NCI-H2081 (cell line): ENCODE measurements at regions not wholly inside any gene's neighbourhood (a gene's known extent, or its start where the extent isn't known, plus 50 kb on each side); places are given as distances from the start of the nearest gene placed in this dataset.
"Not testable (repeated sequence)": the region's sequence is repeated elsewhere in the genome, so short reads cannot be mapped to it uniquely, and the experiment has no call there.

ENCODE experiments used
- DNase-seq, 2 experiments: peaks; one replicate each; lab custom pipeline; 2025; lab: John Stamatoyannopoulos, UW

GRCh38 chr7:55702831-55703230, 130.5 kb upstream of the VOPP1 start:
- not testable (repeated sequence) for DNase-seq

DNA sequence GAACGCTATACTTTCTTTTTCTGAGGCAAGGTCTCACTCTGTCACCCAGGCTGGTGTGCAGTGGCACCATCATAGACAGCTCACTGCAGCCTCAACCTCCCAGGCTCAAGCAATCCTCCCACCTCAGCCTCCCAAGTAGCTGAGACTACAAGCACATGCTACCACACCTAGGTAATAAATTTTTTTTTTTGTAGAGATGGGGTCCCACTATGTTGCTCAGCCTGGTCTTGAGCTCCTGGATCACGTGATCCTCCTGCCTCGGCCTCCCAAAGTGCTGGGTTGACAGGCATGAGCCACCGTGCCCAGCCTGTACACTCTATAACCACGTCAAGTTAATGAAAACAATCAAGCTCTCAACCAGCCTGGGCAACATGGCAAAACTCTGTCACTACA, 127.1 kb upstream of the VOPP1 start:
- not testable (repeated sequence) for DNase-seq

- peak in 1 of 2 experiments; percentile 32 for DNase-seq
These were observed 126.5 kb upstream of the VOPP1 start for GRCh38 chr7:55698607-55699449.

- not testable (repeated sequence) for DNase-seq
These were observed 123.8 kb upstream of the VOPP1 start for GRCh38 chr7:55695893-55696701.

GRCh38 chr7:55694484-55694883, 122.2 kb upstream of the VOPP1 start:
- not testable (repeated sequence) for DNase-seq

DNA sequence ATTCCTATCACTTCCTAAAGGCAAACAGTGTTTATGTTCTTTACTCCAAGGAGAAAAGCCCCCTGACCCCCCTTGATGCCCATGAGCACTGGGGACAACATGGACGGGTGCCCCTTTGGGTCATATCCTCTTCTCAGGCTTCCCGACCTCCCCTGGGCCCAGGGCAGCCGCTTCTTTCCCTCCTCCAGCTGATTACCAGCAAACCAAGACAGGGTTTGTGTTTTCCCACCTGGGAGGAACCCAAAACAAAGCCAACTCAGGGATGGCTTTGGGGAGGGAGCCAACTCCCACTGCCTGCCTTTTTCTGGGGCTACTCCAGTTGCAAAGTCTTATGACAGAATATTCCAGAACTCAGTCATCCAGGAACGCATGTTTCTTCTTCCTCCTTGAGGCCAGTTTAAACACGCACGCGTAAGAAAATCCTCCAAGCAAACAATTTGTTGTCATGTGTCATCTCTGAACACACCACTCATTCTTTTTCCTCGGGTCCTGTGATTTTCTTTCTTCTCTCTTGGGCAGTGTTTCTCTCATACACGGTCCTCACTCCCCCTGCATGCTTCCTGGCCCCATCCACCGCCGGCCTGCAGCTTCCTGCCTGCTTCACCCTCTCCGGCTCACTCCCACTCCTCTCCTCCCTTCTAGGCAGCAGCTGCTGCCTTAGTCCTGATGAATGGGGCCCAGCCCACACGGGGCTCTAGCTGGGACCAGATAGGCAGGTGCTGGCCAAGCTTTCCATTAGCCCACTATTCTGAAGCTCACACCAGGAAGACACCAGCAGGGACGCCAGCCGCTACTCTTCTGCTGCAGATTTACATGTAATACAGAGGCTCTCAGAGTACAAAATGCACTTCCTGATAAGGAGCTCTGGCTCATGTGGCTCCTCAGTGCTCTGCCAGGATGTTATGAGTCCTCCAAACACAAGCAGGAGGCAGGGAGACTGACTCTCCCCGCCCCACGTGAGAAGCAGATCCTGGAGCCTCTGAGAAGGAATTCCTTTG, 116.7 kb upstream of the VOPP1 start:
- peak in 1 of 2 experiments; percentile 14 for DNase-seq

- DNase-seq, result not testable (repeated sequence)
These were observed 116.0 kb upstream of the VOPP1 start for GRCh38 chr7:55688261-55688660.

DNA sequence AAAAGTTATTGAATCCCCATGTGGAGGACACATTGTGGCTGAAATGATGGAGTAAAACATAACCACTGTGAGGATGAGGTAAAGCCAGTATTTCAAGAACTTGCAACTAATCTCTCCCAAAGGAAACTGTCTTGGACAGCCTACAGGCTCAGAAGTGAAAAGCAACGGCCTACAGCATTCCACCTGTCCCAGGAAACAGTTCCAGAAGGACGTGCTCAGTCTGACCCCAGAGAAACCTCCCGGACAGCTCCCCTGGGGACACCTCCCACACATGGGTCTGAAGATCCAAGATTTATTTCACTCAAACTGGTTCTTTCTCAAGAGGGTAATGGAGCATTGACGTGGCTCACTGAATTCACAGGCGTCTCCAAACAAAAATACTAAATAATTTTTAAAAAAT, 115.0 kb upstream of the VOPP1 start:
- not testable (repeated sequence) for DNase-seq

DNA sequence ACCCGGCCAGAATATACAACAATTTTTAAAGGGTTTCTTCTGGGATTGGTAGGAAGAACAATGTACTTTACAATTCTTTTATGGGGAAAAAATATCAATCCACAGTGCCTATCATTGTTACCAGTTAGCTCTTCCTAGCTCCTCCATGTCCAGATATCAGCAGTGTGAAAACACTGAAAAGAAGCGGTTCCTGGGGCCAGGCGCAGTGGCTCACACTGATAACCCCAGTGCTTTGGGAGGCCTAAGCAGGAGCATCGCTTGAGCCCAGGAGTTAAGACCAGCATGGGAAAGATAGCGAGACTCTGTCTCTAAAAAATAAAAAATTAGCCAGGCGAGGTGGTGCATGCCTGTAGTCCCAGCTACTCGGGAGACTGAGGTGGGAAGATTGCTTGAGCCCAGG, 114.5 kb upstream of the VOPP1 start:
- not testable (repeated sequence) for DNase-seq

DNA sequence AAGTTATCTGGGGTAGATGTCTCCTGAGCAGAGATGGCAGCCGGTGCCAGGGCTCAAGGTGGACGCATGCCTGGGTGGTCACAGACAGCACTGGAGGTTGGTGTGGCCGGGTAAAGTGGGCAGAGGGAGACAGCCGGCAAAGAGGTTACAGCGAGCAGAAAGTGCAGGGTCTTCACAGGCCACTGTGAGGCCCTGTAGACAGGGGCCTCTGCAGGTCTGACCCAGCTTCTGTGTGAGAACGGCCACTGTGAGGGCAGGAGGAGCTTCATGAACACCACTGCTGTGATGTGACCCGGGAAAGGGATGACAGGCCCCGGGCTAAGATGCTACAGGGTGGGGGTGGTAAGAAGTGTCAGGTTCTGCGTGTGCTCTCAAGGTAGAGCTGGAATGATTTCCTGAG, 111.2 kb upstream of the VOPP1 start:
- not testable (repeated sequence) for DNase-seq

- not testable (repeated sequence) for DNase-seq
These were observed 103.3 kb upstream of the VOPP1 start for GRCh38 chr7:55675589-55675988.

- DNase-seq, result not testable (repeated sequence)
These were observed 101.2 kb upstream of the VOPP1 start for GRCh38 chr7:55673525-55673924.

DNA sequence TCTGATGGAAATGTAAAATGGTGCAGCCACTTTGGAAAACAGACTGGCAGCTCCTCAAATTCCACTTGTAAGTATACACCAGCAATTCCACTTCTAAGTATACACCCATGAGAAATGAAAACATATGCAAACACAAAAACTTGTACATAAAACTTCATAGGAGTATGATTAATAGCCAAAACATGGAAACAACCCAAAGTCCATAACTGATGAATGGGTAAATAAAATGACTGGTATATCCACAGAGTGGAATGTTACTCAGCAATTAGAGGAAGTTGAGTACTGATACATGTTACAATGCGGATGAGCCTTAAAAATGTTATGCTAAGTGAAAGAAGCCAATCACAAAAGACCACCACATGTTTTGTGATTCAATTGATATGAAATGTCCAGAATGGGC, 99.8 kb upstream of the VOPP1 start:
- not testable (repeated sequence) for DNase-seq

DNA sequence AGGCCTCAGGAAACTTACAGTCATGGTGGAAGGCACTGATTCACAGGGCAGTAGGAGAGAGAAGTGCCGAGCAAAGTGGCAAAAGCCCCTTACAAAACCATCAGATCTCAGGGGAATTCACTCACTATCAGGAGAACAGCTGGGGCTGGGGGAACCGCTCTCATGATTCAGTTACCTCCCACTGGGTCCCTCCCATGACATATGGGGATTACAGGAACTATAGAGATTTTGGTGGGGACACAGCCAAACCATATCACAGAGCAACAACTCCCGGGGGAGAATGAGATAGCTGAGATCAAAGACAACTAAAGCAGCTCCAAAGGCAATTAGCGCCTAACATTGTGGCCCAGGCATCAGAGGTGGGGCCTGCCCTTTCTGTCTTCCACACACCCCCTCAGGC, 85.4 kb upstream of the VOPP1 start:
- no peak for DNase-seq

DNA sequence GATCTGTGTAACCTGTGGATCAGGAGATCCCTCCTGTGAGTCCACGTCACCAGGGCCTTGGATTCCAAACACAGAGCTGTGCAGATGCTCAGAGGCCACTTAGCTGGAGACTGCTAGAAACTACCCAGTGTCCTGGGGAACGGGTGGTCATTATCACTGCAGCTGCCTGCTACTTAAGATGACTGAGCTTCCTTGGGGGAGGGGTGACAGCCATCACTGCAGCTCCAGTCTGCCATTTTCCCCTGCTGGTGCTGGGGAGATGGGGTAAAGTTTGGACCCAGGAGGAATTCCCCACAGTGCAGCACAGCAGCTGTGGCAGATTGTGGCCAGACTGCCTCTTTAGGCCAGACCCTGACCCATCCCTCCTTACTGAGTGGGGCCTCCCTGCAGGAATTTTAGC, 78.8 kb upstream of the VOPP1 start:
- DNase-seq, result no peak

DNA sequence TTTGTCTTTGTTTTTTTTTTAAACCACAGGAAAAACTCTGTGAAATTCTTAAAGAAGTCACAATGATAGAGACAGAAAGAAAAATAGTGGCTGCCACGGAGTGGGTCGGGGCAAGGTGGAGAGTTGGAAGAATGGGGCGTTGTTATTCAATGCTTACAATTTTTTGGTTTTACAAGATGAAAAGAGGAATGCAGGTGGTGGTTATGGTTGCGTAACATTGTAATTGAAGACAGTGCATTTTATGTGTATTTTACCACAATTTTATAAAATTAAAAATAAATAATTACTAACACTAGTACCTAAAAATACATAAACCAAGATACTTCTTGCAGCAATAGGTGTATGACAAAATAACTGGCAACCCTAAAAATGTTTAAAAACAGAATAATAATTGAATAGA, 76.9 kb upstream of the VOPP1 start:
- no peak for DNase-seq

GRCh38 chr7:55644567-55644966, 72.3 kb upstream of the VOPP1 start:
- DNase-seq, result no peak

DNA sequence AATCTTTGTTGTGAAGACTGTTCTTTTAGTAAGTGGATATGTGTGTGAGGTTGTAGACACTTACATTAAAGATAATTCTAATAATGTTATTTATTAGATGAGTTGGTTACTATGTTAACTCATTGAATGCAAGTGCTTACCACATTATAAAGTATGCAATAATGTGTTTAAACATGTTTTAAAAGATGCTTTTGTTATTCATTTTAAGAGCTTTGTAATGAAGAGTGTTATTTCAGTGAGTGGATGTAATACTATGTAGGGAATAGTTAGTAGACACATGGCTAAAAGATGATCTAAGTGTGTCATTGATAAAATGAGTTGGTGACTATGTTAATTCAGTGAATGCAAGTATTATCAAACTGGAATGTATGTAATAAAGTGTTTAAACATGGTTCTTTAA, 70.0 kb upstream of the VOPP1 start:
- DNase-seq, result no peak

DNA sequence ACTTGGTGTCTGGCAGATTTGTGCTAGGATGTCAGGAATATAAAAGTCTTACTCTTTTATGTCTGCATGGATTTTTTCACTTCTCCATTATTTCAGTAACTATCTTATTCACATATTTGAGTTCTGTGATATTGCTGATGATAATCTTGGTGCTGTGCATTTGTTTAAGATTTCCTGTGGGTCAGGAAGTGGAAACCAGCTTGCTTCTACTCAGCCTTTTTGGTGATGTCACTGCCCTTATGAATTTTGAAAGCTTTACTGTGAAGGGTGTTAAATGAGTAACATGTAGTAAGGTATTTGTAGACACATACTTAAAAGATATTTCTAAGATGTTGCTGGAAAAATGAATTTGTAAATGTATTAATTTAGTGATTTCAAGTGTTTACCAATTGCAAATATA, 69.5 kb upstream of the VOPP1 start:
- DNase-seq, result no peak

GRCh38 chr7:55641273-55641691, 69.0 kb upstream of the VOPP1 start:
- peak; percentile 68 to 81 for DNase-seq

GRCh38 chr7:55639640-55640039, 67.3 kb upstream of the VOPP1 start:
- no peak for DNase-seq
